Neural cell (in vitro differentiated cells): ENCODE measurements at regions not wholly inside any gene's neighbourhood (a gene's known extent, or its start where the extent isn't known, plus 50 kb on each side); places are given as distances from the start of the nearest gene placed in this dataset.

Source experiments
- H2AFZ ChIP-seq: fragments of 200-600, 300-800 bp; sonication (generic), shearing (Covaris generic); 2 replicates; pipeline ENCODE4 v1.6.0; 2014; ENCODE audit warnings: low read depth, mild to moderate bottlenecking, antibody characterized with exemption, low read length, moderate library complexity
- H3F3A ChIP-seq: fragments of 200-600 bp; shearing (Covaris generic); 2 replicates; pipeline ENCODE4 v1.6.1; 2016; ENCODE audit warnings: mild to moderate bottlenecking, moderate library complexity, mixed read lengths, antibody characterized with exemption, low read length; ENCODE audit not compliant: insufficient read depth, poor library complexity, severe bottlenecking
- H3K27ac ChIP-seq: fragments of 200-600, 300-800 bp; sonication (generic), shearing (Covaris generic); 2 replicates; pipeline ENCODE4 v1.5.1; 2014; ENCODE audit warnings: mild to moderate bottlenecking, low read length, moderate library complexity
- H3K27me3 ChIP-seq: fragments of 300-800, 200-600 bp; sonication (generic), shearing (Covaris generic); 2 replicates; pipeline ENCODE4 v1.6.0; 2014; ENCODE audit warnings: mild to moderate bottlenecking, low read depth, low read length, moderate library complexity; ENCODE audit not compliant: insufficient read depth
- H3K36me3 ChIP-seq: fragments of 300-800, 200-600 bp; sonication (generic), shearing (Covaris generic); 2 replicates; pipeline ENCODE4 v1.5.1; 2014; ENCODE audit warnings: mild to moderate bottlenecking, antibody characterized with exemption, low read length, moderate library complexity; ENCODE audit not compliant: insufficient read depth
- H3K4me2 ChIP-seq: fragments of 300-800, 200-600 bp; sonication (generic), shearing (Covaris generic); 2 replicates; pipeline ENCODE4 v1.6.0; 2014; ENCODE audit warnings: mild to moderate bottlenecking, low read length
- H3K4me3 ChIP-seq: fragments of 300-800, 200-600 bp; sonication (generic), shearing (Covaris generic); 2 replicates; pipeline ENCODE4 v1.5.1; 2014; ENCODE audit warnings: mild to moderate bottlenecking, low read length, moderate library complexity
- H3K79me2 ChIP-seq: fragments of 200-600 bp; shearing (Covaris generic); replicated peaks from 2 replicates; pipeline ENCODE4 v1.6.0; 2014; ENCODE audit warnings: mild to moderate bottlenecking, low read length, moderate library complexity; ENCODE audit not compliant: insufficient read depth
- H3K9ac ChIP-seq: fragments of 300-800, 200-600 bp; sonication (generic), shearing (Covaris generic); 2 replicates; pipeline ENCODE4 v1.6.1; 2016; ENCODE audit warnings: mild to moderate bottlenecking, low read length, mixed read lengths
- H3K9me2 ChIP-seq: fragments of 200-600 bp; shearing (Covaris generic); 2 replicates; pipeline ENCODE4 v1.6.1; 2016; ENCODE audit warnings: mild to moderate bottlenecking, low read length, mixed read lengths; ENCODE audit not compliant: insufficient read depth
- H3K9me3 ChIP-seq: fragments of 200-600, 300-800 bp; sonication (generic), shearing (Covaris generic); 2 replicates; pipeline ENCODE4 v1.6.1; 2016; ENCODE audit warnings: mild to moderate bottlenecking, mixed run types, low read length, moderate library complexity, mixed read lengths
- H4K20me1 ChIP-seq: fragments of 200-600 bp; shearing (Covaris generic); 2 replicates; pipeline ENCODE4 v1.6.1; 2016; ENCODE audit warnings: mild to moderate bottlenecking, mixed run types; ENCODE audit not compliant: insufficient read depth
- CTCF ChIP-seq: fragments of 450-650 bp; IDR thresholded peaks from 2 replicates; pipeline ENCODE4 v1.5.1; 2014; ENCODE audit warnings: antibody characterized with exemption, mild to moderate bottlenecking, moderate library complexity; ENCODE audit not compliant: poor library complexity, severe bottlenecking
- EP300 ChIP-seq: fragments of 450-650 bp; conservative IDR thresholded peaks from 2 replicates; pipeline ENCODE4 v1.6.1; 2014; ENCODE audit warnings: antibody characterized with exemption, mild to moderate bottlenecking, moderate library complexity; ENCODE audit not compliant: poor library complexity, severe bottlenecking
- EZH2 ChIP-seq: fragments of 200-600, 300-800 bp; shearing (Covaris generic), sonication (generic); IDR thresholded peaks from 2 replicates; pipeline ENCODE4 v1.6.1; 2014; ENCODE audit warnings: antibody characterized with exemption, low read length, borderline replicate concordance, mild to moderate bottlenecking; ENCODE audit not compliant: insufficient read depth, poor library complexity, severe bottlenecking
- MXI1 ChIP-seq: fragments of 450-650 bp; conservative IDR thresholded peaks from 2 replicates; pipeline ENCODE4 v1.6.1; 2014; ENCODE audit warnings: antibody characterized with exemption, mild to moderate bottlenecking; ENCODE audit not compliant: poor library complexity, severe bottlenecking
- POLR2AphosphoS5 ChIP-seq: IDR thresholded peaks from 2 replicates; pipeline ENCODE4 v1.6.1; 2012
- RAD21 ChIP-seq: fragments of 450-650 bp; conservative IDR thresholded peaks from 2 replicates; pipeline ENCODE4 v1.6.1; 2014; ENCODE audit warnings: antibody characterized with exemption, mild to moderate bottlenecking, moderate library complexity
- REST ChIP-seq: IDR thresholded peaks from 2 replicates; pipeline ENCODE4 v1.6.1; 2012; ENCODE audit warnings: borderline replicate concordance
- SMC3 ChIP-seq: fragments of 450-650 bp; conservative IDR thresholded peaks from 2 replicates; pipeline ENCODE4 v1.6.1; 2014; ENCODE audit warnings: antibody characterized with exemption, mild to moderate bottlenecking, moderate library complexity; ENCODE audit not compliant: poor library complexity
- TAF1 ChIP-seq: IDR thresholded peaks from 2 replicates; pipeline ENCODE4 v1.6.1; 2012; ENCODE audit warnings: low read depth

- no peaks in the 10 kb centered on the region for H3K36me3 ChIP-seq
- H3F3A ChIP-seq: no peaks in the 10 kb centered on the region
- no peak overlapping the region for H3K4me3 ChIP-seq
- no peaks in the 10 kb centered on the region for H4K20me1 ChIP-seq
- H3K79me2 ChIP-seq: no peaks in the 10 kb centered on the region
- H2AFZ ChIP-seq: no peak overlapping the region
- no peak overlapping the region for H3K4me2 ChIP-seq
- H3K27ac ChIP-seq: no peak overlapping the region
- TF ChIP-seq EZH2: no peak
- TF ChIP-seq EP300: no peak
- TF ChIP-seq CTCF: no peak
- TF ChIP-seq TAF1: no peak
- no peak for TF ChIP-seq MXI1
- TF ChIP-seq RAD21: no peak
- no peak for TF ChIP-seq POLR2AphosphoS5
- TF ChIP-seq SMC3: no peak
- TF ChIP-seq REST: no peak
- no peaks in the 10 kb centered on the region for H3K27me3 ChIP-seq
- H3K9ac ChIP-seq: no peak overlapping the region
- no peaks in the 10 kb centered on the region for H3K9me2 ChIP-seq
- no peaks in the 10 kb centered on the region for H3K9me3 ChIP-seq
Observed at GRCh38 chr2:125526093-125526492, 1129.9 kb upstream of the GYPC start.

DNA sequence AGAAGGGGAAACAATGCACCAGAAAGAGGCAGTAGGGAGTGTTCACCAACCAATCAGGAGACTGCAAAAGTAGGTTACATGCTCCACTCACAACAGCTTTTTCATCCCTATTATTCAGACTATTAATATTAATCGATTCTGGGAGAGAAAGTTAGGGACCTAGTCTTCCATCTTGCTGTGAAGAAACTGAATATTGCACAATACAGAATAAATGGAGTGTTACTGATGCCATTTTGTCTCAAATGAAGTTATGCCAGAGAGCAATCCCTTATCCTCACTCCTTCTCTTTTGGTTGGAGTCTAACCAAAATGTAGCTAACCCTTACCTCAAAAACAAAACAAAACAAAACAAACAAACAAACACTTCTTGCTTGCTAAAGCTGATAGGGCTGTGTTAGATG lies 1120.9 kb upstream of the GYPC start:
- no peaks in the 10 kb centered on the region for H3K36me3 ChIP-seq
- H3K9me2 ChIP-seq: no peaks in the 10 kb centered on the region
- H3K9ac ChIP-seq: no peak overlapping the region
- H2AFZ ChIP-seq: no peak overlapping the region
- no peaks in the 10 kb centered on the region for H3K79me2 ChIP-seq
- H3K4me2 ChIP-seq: no peak overlapping the region
- H3K27me3 ChIP-seq: no peaks in the 10 kb centered on the region
- TF ChIP-seq EP300 (no peak), RAD21 (no peak), EZH2 (no peak), MXI1 (no peak), TAF1 (no peak), SMC3 (no peak), POLR2AphosphoS5 (no peak), REST (no peak), CTCF (no peak)
- H4K20me1 ChIP-seq: no peaks in the 10 kb centered on the region
- no peaks in the 10 kb centered on the region for H3F3A ChIP-seq
- H3K9me3 ChIP-seq: no peaks in the 10 kb centered on the region
- no peak overlapping the region for H3K27ac ChIP-seq
- no peak overlapping the region for H3K4me3 ChIP-seq
